GM19455 (cell line): ENCODE measurements at regions not wholly inside any gene's neighbourhood (a gene's known extent, or its start where the extent isn't known, plus 50 kb on each side); places are given as distances from the start of the nearest gene placed in this dataset.

Experiments
- ATAC-seq: cut with Tn5 transposase; IDR thresholded peaks from one replicate; pipeline ENCODE4 v1.9.1; 2021; ENCODE audit not compliant: unreplicated experiment

DNA sequence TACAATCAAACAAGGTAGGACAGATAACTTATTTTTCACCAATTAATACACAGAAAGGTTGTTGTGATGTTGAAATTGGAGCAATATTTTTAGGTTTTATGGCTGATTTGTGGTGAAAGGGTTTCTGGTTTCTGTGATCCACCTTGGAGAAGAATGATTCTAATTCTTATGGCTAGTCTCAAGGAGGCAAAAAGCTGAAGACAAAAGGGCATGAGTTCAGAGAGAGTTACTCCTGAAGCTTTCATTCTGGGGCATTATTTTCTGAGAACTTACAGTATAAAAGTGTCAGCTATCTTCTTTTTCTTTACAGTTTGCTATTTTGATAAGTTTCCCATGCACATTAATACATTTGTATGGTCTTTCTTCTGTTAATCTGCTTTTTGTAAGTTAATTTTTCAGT lies 372.4 kb upstream of the CCDC179 start:
- ATAC-seq: no peak

GRCh38 chr11:23233075-23233474 lies 372.8 kb upstream of the CCDC179 start:
- no peak for ATAC-seq

DNA sequence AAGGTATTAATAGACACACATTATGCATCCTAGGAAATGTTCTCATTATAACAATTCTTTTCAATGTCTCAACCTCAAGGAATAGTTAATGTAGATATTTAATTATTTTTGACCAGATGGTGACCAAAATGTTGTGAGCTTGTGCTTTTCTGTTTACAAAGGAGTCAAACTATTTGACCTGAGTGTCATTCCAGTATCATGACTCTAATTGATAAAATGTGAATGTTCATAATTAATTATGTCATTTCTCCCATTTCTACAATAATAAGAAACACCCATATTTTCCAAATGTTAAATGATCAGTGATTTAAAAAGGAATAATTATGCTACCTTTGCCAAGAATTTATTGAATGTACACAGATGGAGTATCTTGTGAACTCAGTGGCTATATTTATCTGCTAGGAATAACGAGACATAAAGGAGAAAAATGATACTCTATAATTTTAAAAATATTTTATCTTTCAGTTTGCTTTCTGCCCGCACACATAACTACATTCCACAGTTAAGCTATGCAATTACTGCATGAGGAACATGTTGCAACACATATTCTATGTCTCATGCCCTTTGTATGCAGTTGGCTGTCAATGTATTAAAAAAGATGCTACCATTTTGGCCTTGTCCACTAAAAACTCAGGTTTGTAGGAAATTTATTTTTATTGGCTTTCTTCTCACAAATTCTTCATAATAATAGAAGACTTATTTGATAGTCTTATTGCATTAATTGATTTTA lies 376.7 kb upstream of the CCDC179 start:
- ATAC-seq: no peak

DNA sequence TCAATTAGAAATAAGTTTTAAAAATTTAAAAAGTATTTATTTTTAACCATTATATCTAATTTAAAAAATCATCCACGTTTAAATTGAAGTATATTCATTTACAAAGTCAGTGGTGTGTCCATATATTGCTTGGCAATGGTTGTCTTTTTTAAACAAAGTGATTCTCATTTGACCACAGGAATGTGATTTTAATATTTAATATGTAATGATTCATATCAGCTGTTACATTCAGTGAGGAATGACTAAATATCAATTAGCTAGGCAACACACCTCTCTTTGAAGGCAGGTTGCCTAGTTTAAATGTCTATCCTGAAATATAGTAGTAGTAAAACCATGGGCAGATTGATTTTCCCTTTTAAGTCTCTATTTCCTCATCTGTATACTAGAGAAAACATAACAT lies 392.2 kb upstream of the CCDC179 start:
- ATAC-seq: no peak

DNA sequence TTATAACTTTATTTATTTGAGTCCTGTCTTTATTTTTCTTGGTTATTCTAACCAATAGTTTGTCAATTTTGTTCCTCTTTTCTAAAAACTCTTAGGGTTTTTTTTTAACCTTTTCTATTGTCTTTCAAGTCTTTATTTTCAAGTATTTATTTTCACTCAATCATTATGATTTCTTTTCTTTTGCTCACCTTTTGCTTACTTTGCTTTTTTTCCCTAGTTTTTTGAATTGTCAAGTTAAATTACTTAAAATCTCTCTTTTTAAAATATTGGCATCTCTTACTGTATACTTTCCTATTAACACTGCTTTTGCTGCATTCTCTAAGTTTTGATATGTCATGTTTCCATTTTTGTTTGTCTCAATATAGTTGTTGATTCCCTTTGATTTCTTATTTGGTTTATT lies 396.8 kb upstream of the CCDC179 start:
- no peak for ATAC-seq

- ATAC-seq: no peak
These were observed 397.3 kb upstream of the CCDC179 start for GRCh38 chr11:23257556-23257955.

GRCh38 chr11:23263466-23263865 lies 403.2 kb upstream of the CCDC179 start:
- ATAC-seq: no peak

DNA sequence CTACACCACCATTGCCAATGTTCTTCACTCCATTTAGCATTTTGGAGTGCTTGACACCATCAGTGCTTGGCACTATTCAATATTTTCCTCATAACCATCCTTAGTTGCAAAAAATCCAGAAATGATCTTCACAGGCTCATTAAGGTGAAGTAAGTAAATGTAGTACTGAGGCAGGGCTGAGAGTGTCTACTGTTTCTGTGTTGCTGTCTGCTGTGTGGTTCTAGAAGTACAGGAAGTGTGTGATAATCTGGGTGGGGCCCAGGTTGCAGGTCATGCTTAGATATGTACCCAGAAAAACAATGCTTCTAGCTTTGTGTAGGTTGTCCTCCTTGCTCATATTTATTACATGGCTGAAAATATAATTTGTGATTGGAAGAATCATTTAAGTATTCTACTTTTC lies 411.8 kb upstream of the CCDC179 start:
- no peak for ATAC-seq

DNA sequence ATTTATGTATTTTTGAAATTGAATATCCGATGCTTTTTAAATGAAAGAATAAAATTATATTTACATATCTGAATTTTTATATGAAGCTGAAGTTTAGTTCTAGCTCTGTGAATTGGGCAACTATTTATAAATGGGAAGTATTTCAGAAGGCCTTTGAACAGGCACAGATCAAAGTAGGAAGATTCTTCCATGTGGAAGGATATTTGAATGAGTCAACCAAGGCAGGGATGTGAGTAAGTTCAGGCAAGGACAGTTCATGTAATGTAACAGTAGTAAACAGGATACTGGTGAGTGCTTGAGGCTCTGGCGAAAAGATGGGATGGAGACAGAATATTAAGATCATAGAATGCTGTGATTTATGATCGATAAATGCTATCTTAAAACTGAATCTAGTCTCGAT lies 417.8 kb upstream of the CCDC179 start:
- no peak for ATAC-seq

- ATAC-seq: no peak
These were observed 419.8 kb upstream of the CCDC179 start for GRCh38 chr11:23280088-23280487.

DNA sequence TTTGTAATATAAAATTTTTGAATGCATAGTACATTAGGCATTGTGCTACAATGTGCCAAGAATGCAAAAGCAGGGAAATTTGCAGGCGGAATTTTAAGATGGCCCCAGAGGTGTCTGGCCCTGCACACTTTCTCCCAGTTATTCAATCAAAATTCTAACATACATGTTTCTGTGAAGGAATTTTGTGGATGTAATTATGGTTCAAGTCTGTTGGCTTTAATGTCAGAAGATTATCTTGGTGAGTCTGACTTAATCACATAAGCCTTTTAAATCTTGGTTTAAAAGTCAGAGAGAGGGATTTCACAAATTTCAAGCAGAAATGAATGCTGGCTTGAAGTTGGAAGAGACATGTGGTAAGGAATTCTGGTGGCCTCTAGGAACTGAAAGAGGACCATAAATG lies 423.4 kb upstream of the CCDC179 start:
- ATAC-seq: no peak

DNA sequence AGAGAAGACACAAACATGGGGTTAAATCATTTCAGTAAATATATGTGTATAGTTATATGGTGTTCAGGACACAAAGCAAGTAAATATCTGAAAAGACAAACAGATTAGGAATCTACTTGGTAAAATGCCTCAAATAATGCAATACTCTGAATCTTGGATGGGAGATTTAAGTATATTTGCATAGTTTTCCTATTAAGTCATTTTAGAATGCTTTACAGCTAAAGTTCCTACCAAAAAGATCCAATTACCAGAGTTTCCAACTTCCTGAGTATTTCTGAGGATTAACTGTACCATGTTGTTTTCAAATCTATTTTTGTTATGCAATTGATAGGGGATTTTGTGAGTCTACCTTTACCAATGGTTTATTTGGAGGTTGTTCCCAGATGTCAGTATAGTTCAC lies 424.4 kb upstream of the CCDC179 start:
- no peak for ATAC-seq

GRCh38 chr11:23288003-23288783 lies 427.9 kb upstream of the CCDC179 start:
- no peak for ATAC-seq

DNA sequence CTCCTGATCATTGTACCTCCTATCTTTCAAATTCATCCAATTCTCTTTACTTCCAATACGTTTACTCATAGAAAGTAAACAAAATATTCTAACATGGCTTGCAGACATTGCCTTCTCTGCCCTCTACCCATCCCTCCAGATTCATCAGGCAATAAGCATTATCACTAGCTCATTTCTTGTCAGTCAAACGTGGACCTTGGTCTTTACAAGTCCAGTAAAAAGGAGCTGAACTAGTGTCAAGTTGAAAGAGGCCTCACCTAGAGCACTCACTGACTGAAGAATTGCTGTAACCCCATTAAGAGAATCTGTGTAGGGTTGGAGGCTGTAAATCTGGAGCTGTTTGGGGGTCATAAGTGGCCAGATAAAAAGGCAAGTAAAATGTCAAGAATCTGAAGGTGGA lies 435.0 kb upstream of the CCDC179 start:
- ATAC-seq: no peak

DNA sequence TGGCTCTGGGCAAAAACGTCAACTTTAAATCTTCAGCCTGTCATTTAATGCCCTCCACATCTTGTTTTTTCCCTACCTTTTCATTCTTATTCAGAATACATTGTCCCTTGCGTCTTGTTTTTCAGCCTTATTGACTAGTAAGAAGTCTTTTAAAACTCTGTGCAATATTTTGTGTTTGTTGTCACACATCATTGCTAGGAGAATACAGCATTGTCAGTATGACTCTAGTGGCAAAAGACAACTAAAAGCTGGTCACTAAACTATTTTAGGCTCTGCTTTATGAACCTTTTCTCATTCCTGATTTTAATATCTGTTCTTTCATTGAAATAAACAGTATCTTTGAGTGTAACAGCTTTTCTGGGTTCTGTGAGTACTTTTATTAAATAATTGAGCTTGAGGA lies 447.8 kb upstream of the CCDC179 start:
- no peak for ATAC-seq

DNA sequence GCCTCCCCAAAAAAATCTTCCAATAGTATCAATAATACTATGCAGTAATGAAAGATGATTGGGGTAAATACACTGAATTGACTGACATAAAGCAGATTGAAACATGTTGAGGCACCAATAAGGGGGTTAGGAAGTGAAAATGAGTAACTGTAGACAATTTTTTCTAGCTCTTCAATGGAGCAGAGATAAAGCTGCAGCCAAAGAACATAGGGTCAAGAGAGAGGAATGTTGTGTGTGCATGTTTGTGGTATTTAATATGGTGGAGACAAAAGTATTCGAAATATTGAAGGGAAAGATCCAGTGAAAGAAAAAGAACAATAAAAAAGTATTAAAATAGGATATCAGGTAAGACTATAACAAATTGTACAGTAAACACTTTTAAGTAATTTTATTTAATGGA lies 450.0 kb upstream of the CCDC179 start:
- ATAC-seq: no peak

GRCh38 chr11:23311986-23312940 lies 452.0 kb upstream of the CCDC179 start:
- no peak for ATAC-seq

DNA sequence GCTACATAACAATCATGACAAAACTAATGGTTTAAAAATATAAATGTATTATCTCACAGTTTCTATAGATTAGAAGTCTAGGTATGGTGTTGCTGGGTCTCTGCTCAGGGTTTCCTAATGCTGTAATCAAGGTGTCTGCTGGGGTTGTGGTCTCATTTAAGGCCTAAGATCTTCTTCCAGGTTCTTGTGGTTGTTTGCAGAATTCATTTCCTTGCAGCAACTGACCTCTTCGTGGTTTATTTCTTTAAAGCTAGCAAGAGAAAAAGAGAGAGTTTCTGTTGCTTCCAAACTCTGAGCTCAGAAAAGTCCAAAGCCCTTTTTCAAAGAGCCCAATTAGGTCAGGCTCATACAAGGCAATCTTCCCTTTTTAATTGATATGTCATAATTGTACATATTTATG lies 452.7 kb upstream of the CCDC179 start:
- no peak for ATAC-seq

- ATAC-seq: no peak
These were observed 453.9 kb upstream of the CCDC179 start for GRCh38 chr11:23314162-23314561.

- ATAC-seq: no peak
These were observed 455.0 kb upstream of the CCDC179 start for GRCh38 chr11:23315286-23315685.

GRCh38 chr11:23317816-23318215 lies 457.5 kb upstream of the CCDC179 start:
- no peak for ATAC-seq

DNA sequence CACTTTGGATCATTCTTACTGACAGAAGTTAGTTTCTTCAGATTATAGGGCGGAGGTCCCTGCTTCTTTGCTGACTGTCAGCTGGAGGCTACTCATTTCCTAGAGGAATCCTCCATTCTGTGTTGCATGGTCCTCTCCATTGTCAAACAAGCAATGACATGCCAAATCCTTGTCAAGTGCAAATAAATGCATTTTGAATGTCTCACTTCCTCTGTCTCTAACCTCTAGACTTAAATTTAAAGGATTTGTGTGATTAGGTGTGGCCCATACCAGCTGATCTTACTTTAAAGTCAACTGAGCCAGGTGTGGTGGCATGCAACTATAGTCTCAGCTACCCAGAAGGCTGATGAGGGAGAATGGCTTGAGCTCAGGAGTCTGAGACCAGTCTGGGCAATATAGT lies 458.4 kb upstream of the CCDC179 start:
- ATAC-seq: no peak
